Pulmonary artery endothelial cell (primary cell): ENCODE measurements at regions not wholly inside any gene's neighbourhood (a gene's known extent, or its start where the extent isn't known, plus 50 kb on each side); places are given as distances from the start of the nearest gene placed in this dataset.
"Not testable (repeated sequence)": the region's sequence is repeated elsewhere in the genome, so short reads cannot be mapped to it uniquely, and the experiment has no call there.

Source experiments
- DNase-seq: peaks from one replicate; pipeline ENCODE4 v3.0.0-alpha.2; 2011; ENCODE audit warnings: low read depth, low spot score

- DNase-seq: no peak
Measured at GRCh38 chr16:51544851-51545467, 393.9 kb upstream of the SALL1 start.

GRCh38 chr16:51543971-51544370 lies 392.9 kb upstream of the SALL1 start:
- no peak for DNase-seq

- DNase-seq: no peak
Measured at GRCh38 chr16:51542981-51543815, 392.1 kb upstream of the SALL1 start.

GRCh38 chr16:51540259-51540658 lies 389.2 kb upstream of the SALL1 start:
- DNase-seq: no peak

GRCh38 chr16:51538707-51539498 lies 387.8 kb upstream of the SALL1 start:
- DNase-seq: no peak

- DNase-seq: no peak
Measured at GRCh38 chr16:51535591-51535990, 384.5 kb upstream of the SALL1 start.

GRCh38 chr16:51532551-51532950 lies 381.5 kb upstream of the SALL1 start:
- no peak for DNase-seq

- DNase-seq: no peak
Measured at GRCh38 chr16:51531271-51531670, 380.2 kb upstream of the SALL1 start.

GRCh38 chr16:51527349-51527748 lies 376.3 kb upstream of the SALL1 start:
- DNase-seq: no peak

- no peak for DNase-seq
Measured at GRCh38 chr16:51526621-51527020, 375.6 kb upstream of the SALL1 start.

GRCh38 chr16:51524555-51525373 lies 373.7 kb upstream of the SALL1 start:
- no peak for DNase-seq

- no peak for DNase-seq
Measured at GRCh38 chr16:51524070-51524469, 373.0 kb upstream of the SALL1 start.

GRCh38 chr16:51523400-51523799 lies 372.3 kb upstream of the SALL1 start:
- no peak for DNase-seq

GRCh38 chr16:51522902-51523301 lies 371.8 kb upstream of the SALL1 start:
- no peak for DNase-seq

- DNase-seq: not testable (repeated sequence)
Measured at GRCh38 chr16:51516960-51517359, 365.9 kb upstream of the SALL1 start.

GRCh38 chr16:51510416-51510815 lies 359.3 kb upstream of the SALL1 start:
- DNase-seq: no peak

- no peak for DNase-seq
Measured at GRCh38 chr16:51509336-51509735, 358.3 kb upstream of the SALL1 start.

GRCh38 chr16:51508490-51509212 lies 357.6 kb upstream of the SALL1 start:
- no peak for DNase-seq

GRCh38 chr16:51507286-51507685 lies 356.2 kb upstream of the SALL1 start:
- DNase-seq: no peak

GRCh38 chr16:51500306-51500705 lies 349.2 kb upstream of the SALL1 start:
- DNase-seq: no peak
